T-helper 17 cell (primary cell): ENCODE measurements at regions not wholly inside any gene's neighbourhood (a gene's known extent, or its start where the extent isn't known, plus 50 kb on each side); places are given as distances from the start of the nearest gene placed in this dataset.
"Not testable (repeated sequence)": the region's sequence is repeated elsewhere in the genome, so short reads cannot be mapped to it uniquely, and the experiment has no call there.

Source experiments
- ATAC-seq: fragments of 150-1000 bp; cut with Tn5 transposase; 2 replicates; pipeline ENCODE4 v1.10.0; 2021; ENCODE audit warnings: mild to moderate bottlenecking, moderate library complexity
- DNase-seq, 3 donors: peaks; one replicate each; pipeline versions ENCODE4 v3.0.0 to v3.0.0-alpha.2; 2020 to 2021
- H3K9me3 ChIP-seq: one replicate; pipeline ENCODE4 v1.7.0; 2013; ENCODE audit warnings: low read length, mild to moderate bottlenecking; ENCODE audit not compliant: control insufficient read depth, poor library complexity, severe bottlenecking
- H3K27ac Mint-ChIP-seq: one replicate; pipeline ENCODE4 v1.8.0; 2022; ENCODE audit warnings: mild to moderate bottlenecking, moderate library complexity, mixed read lengths
- H3K27me3 Mint-ChIP-seq: one replicate; pipeline ENCODE4 v1.8.0; 2022; ENCODE audit warnings: mixed read lengths
- H3K36me3 Mint-ChIP-seq: one replicate; pipeline ENCODE4 v1.8.0; 2022; ENCODE audit warnings: low read depth, mixed read lengths
- H3K4me1 Mint-ChIP-seq: one replicate; pipeline ENCODE4 v1.8.0; 2022; ENCODE audit warnings: mild to moderate bottlenecking, mixed read lengths
- H3K4me3 Mint-ChIP-seq: one replicate; pipeline ENCODE4 v1.8.0; 2022; ENCODE audit warnings: mild to moderate bottlenecking, moderate library complexity, mixed read lengths

- H3K36me3 Mint-ChIP-seq: no peaks in the 10 kb centered on the region
- no peaks in the 10 kb centered on the region for H3K9me3 ChIP-seq
- no peak overlapping the region for H3K27ac Mint-ChIP-seq
- DNase-seq (no peak), ATAC-seq (no peak)
- H3K4me1 Mint-ChIP-seq: no peaks in the 10 kb centered on the region
- H3K4me3 Mint-ChIP-seq: no peak overlapping the region
- no peaks in the 10 kb centered on the region for H3K27me3 Mint-ChIP-seq
These were observed 201.7 kb downstream of the PRELID2 start for GRCh38 chr5:145633474-145633873.

GRCh38 chr5:145632701-145633100 lies 202.4 kb downstream of the PRELID2 start:
- DNase-seq: no peak
- H3K27ac Mint-ChIP-seq: no peak overlapping the region
- no peaks in the 10 kb centered on the region for H3K9me3 ChIP-seq
- no peak overlapping the region for H3K4me3 Mint-ChIP-seq
- H3K27me3 Mint-ChIP-seq: no peaks in the 10 kb centered on the region
- H3K36me3 Mint-ChIP-seq: no peaks in the 10 kb centered on the region
- H3K4me1 Mint-ChIP-seq: no peaks in the 10 kb centered on the region
- no peak for ATAC-seq

GRCh38 chr5:145629047-145629446 lies 206.1 kb downstream of the PRELID2 start:
- DNase-seq (no peak), ATAC-seq (no peak)
- no peaks in the 10 kb centered on the region for H3K4me1 Mint-ChIP-seq
- no peaks in the 10 kb centered on the region for H3K27me3 Mint-ChIP-seq
- no peak overlapping the region for H3K4me3 Mint-ChIP-seq
- H3K27ac Mint-ChIP-seq: no peak overlapping the region
- H3K36me3 Mint-ChIP-seq: no peaks in the 10 kb centered on the region
- H3K9me3 ChIP-seq: no peaks in the 10 kb centered on the region

GRCh38 chr5:145628525-145628924 lies 206.6 kb downstream of the PRELID2 start:
- H3K4me3 Mint-ChIP-seq: no peak overlapping the region
- DNase-seq: no peak
- H3K9me3 ChIP-seq: no peaks in the 10 kb centered on the region
- no peaks in the 10 kb centered on the region for H3K4me1 Mint-ChIP-seq
- ATAC-seq: no peak
- no peaks in the 10 kb centered on the region for H3K36me3 Mint-ChIP-seq
- H3K27me3 Mint-ChIP-seq: no peaks in the 10 kb centered on the region
- no peak overlapping the region for H3K27ac Mint-ChIP-seq

GRCh38 chr5:145619806-145620310 lies 215.3 kb downstream of the PRELID2 start:
- ATAC-seq (no peak), DNase-seq (no peak)
- peaks cover 2% of the 10 kb centered on the region for H3K36me3 Mint-ChIP-seq
- no peaks in the 10 kb centered on the region for H3K9me3 ChIP-seq
- H3K27me3 Mint-ChIP-seq: no peaks in the 10 kb centered on the region
- H3K4me3 Mint-ChIP-seq: no peak overlapping the region
- no peaks in the 10 kb centered on the region for H3K4me1 Mint-ChIP-seq
- H3K27ac Mint-ChIP-seq: no peak overlapping the region

GRCh38 chr5:145616739-145617138 lies 218.4 kb downstream of the PRELID2 start:
- not testable (repeated sequence) for ATAC-seq, H3K27me3 Mint-ChIP-seq, H3K27ac Mint-ChIP-seq, H3K4me3 Mint-ChIP-seq, H3K4me1 Mint-ChIP-seq, DNase-seq, H3K36me3 Mint-ChIP-seq, H3K9me3 ChIP-seq

- H3K27me3 Mint-ChIP-seq: no peaks in the 10 kb centered on the region
- H3K4me1 Mint-ChIP-seq: no peaks in the 10 kb centered on the region
- no peak overlapping the region for H3K27ac Mint-ChIP-seq
- no peak for DNase-seq
- no peak overlapping the region for H3K4me3 Mint-ChIP-seq
- H3K36me3 Mint-ChIP-seq: no peaks in the 10 kb centered on the region
- ATAC-seq: no peak
- H3K9me3 ChIP-seq: no peaks in the 10 kb centered on the region
These were observed 236.2 kb downstream of the PRELID2 start for GRCh38 chr5:145598983-145599382.

GRCh38 chr5:145598184-145598583 lies 237.0 kb downstream of the PRELID2 start:
- ATAC-seq: no peak
- H3K4me1 Mint-ChIP-seq: no peaks in the 10 kb centered on the region
- no peaks in the 10 kb centered on the region for H3K9me3 ChIP-seq
- no peaks in the 10 kb centered on the region for H3K36me3 Mint-ChIP-seq
- H3K4me3 Mint-ChIP-seq: no peak overlapping the region
- no peaks in the 10 kb centered on the region for H3K27me3 Mint-ChIP-seq
- no peak overlapping the region for H3K27ac Mint-ChIP-seq
- no peak for DNase-seq

- H3K27ac Mint-ChIP-seq: no peak overlapping the region
- H3K4me1 Mint-ChIP-seq: no peaks in the 10 kb centered on the region
- H3K36me3 Mint-ChIP-seq: no peaks in the 10 kb centered on the region
- ATAC-seq: no peak
- H3K27me3 Mint-ChIP-seq: no peaks in the 10 kb centered on the region
- no peaks in the 10 kb centered on the region for H3K9me3 ChIP-seq
- H3K4me3 Mint-ChIP-seq: no peak overlapping the region
- no peak for DNase-seq
These were observed 243.6 kb downstream of the PRELID2 start for GRCh38 chr5:145591578-145591977.

GRCh38 chr5:145589063-145589462 lies 246.1 kb downstream of the PRELID2 start:
- Mint-ChIP-seq H3K4me3 (no peak overlapping the region), H3K36me3 (no peaks in the 10 kb centered on the region), H3K27ac (no peak overlapping the region), H3K27me3 (no peaks in the 10 kb centered on the region), H3K4me1 (no peaks in the 10 kb centered on the region)
- ATAC-seq: no peak
- no peak for DNase-seq
- H3K9me3 ChIP-seq: no peaks in the 10 kb centered on the region

GRCh38 chr5:145588558-145588957 lies 246.6 kb downstream of the PRELID2 start:
- H3K9me3 ChIP-seq: no peaks in the 10 kb centered on the region
- ATAC-seq (no peak), DNase-seq (no peak)
- Mint-ChIP-seq H3K4me3 (no peak overlapping the region), H3K27me3 (no peaks in the 10 kb centered on the region), H3K36me3 (no peaks in the 10 kb centered on the region), H3K4me1 (no peaks in the 10 kb centered on the region), H3K27ac (no peak overlapping the region)

GRCh38 chr5:145588113-145588512 lies 247.0 kb downstream of the PRELID2 start:
- no peaks in the 10 kb centered on the region for H3K4me1 Mint-ChIP-seq
- no peaks in the 10 kb centered on the region for H3K27me3 Mint-ChIP-seq
- no peak overlapping the region for H3K27ac Mint-ChIP-seq
- no peak overlapping the region for H3K4me3 Mint-ChIP-seq
- ATAC-seq (no peak), DNase-seq (no peak)
- H3K36me3 Mint-ChIP-seq: no peaks in the 10 kb centered on the region
- no peaks in the 10 kb centered on the region for H3K9me3 ChIP-seq

- H3K36me3 Mint-ChIP-seq: no peaks in the 10 kb centered on the region
- no peaks in the 10 kb centered on the region for H3K9me3 ChIP-seq
- H3K27me3 Mint-ChIP-seq: no peaks in the 10 kb centered on the region
- no peak for DNase-seq
- H3K4me3 Mint-ChIP-seq: no peak overlapping the region
- no peak overlapping the region for H3K27ac Mint-ChIP-seq
- H3K4me1 Mint-ChIP-seq: no peaks in the 10 kb centered on the region
- ATAC-seq: no peak
These were observed 247.4 kb downstream of the PRELID2 start for GRCh38 chr5:145587710-145588109.

GRCh38 chr5:145587308-145587672 lies 247.9 kb downstream of the PRELID2 start:
- Mint-ChIP-seq H3K4me3 (no peak overlapping the region), H3K36me3 (no peaks in the 10 kb centered on the region), H3K27ac (no peak overlapping the region), H3K27me3 (no peaks in the 10 kb centered on the region), H3K4me1 (no peaks in the 10 kb centered on the region)
- ATAC-seq (no peak), DNase-seq (no peak)
- no peaks in the 10 kb centered on the region for H3K9me3 ChIP-seq
